ENCODE measurements at regions not wholly inside any gene's neighbourhood (a gene's known extent, or its start where the extent isn't known, plus 50 kb on each side); places are given as distances from the start of the nearest gene placed in this dataset.

GRCh38 chr4:134308910-134309309, 107.3 kb upstream of the PABPC4L start:
- TF ChIP-seq CTCF (IDR thresholded peaks at IDR 0.05) (no peak), POLR2A (IDR thresholded peaks at IDR 0.05; ENCODE audit: low read depth) (no peak)
